LNCAP (cell line): ENCODE measurements at regions not wholly inside any gene's neighbourhood (a gene's known extent, or its start where the extent isn't known, plus 50 kb on each side); places are given as distances from the start of the nearest gene placed in this dataset.
A peak's percentile ranks its signal among the peaks of the same experiment; 100 is the strongest.

ENCODE experiments used
- TF ChIP-seq, protein P1 (sequence below): fragments of 450-650 bp; IDR thresholded peaks from 2 replicates; pipeline ENCODE4 v1.5.1; 2017; ENCODE audit warnings: mild to moderate bottlenecking

GRCh38 chr3:53956586-53956985 is 64.9 kb upstream of the SELENOK start:
- TF ChIP-seq, protein P1, sequence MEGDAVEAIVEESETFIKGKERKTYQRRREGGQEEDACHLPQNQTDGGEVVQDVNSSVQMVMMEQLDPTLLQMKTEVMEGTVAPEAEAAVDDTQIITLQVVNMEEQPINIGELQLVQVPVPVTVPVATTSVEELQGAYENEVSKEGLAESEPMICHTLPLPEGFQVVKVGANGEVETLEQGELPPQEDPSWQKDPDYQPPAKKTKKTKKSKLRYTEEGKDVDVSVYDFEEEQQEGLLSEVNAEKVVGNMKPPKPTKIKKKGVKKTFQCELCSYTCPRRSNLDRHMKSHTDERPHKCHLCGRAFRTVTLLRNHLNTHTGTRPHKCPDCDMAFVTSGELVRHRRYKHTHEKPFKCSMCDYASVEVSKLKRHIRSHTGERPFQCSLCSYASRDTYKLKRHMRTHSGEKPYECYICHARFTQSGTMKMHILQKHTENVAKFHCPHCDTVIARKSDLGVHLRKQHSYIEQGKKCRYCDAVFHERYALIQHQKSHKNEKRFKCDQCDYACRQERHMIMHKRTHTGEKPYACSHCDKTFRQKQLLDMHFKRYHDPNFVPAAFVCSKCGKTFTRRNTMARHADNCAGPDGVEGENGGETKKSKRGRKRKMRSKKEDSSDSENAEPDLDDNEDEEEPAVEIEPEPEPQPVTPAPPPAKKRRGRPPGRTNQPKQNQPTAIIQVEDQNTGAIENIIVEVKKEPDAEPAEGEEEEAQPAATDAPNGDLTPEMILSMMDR: no peak

- TF ChIP-seq, protein P1: no peak
These were observed 57.9 kb upstream of the SELENOK start for GRCh38 chr3:53949541-53949940.

DNA sequence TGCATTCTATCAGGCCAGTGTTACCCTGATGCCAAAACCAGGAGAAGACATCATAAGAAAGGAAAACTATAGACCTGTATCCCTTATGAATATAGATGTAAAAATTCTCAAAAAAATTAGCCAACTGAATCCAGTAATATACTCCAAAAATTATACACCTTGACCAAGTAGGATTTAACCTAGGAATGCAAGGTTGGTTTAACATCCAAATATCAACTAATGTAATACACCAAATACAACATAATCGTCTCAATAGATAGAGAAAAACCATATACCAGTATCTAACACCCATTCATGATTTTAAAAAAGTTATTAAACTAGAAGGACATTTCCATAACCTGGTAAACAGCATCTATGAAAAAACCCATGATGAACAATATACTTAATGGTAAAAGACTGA is 56.5 kb upstream of the SELENOK start:
- TF ChIP-seq, protein P1: no peak

- TF ChIP-seq, protein P1: no peak
These were observed 52.4 kb upstream of the SELENOK start for GRCh38 chr3:53944028-53944427.

DNA sequence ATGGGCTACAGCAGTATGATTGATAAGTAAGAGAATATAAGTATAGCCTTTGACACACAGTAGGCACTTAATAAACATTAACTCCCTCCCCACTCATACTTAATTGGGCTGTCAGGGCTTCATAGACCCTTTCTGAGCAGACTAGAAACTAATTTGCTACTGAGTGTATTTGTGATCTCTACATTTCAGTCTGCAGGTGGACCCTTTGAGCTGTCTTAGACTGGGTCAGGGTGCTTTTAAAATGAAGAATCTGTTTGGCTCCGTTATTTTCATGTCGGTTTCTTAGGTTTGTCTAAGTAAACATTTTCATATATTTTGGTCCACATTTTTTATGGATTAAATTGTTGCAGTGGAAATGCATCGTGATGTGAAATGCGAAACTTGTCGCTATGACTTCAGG is 50.3 kb upstream of the SELENOK start:
- TF ChIP-seq, protein P1: peak; percentile 38; the same call in 1 of the 2 replicates
